ENCODE measurements at regions not wholly inside any gene's neighbourhood (a gene's known extent, or its start where the extent isn't known, plus 50 kb on each side); places are given as distances from the start of the nearest gene placed in this dataset.

DNA sequence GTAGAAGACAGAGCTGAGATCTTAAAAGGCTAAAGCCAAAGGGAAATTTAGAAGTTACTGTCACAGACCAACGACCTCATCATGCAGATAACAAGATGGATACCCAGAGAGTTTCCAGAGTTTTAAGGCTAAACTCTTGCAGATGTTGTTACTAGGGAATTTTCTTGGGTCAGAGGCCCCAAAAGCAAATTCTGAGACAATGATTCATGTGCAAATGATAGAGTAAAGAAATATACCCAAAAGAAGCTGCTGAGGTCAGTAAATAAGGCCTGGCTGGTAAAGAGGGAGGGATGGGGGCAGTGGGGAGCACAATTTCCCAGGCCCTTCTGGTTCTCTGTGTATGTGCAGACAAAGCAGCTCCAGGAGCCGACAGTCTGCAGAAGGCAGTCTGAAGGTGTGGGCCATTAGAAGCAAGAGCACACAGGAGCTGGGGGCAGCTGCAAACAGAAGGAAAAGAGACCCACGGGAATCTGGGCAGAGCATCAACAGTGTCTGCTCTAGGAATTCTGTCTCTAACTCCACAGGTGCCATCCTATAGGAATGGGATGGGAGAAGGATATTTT, 330.8 kb downstream of the TBC1D4 start:
- no peaks in the 10 kb centered on the region for H3K4me1 ChIP-seq (ENCODE audit: control insufficient read depth, low read length)
- no peaks in the 10 kb centered on the region for H4K20me1 ChIP-seq (ENCODE audit: control insufficient read depth, insufficient read depth, low read depth, low read length)
- TF ChIP-seq, protein P1, sequence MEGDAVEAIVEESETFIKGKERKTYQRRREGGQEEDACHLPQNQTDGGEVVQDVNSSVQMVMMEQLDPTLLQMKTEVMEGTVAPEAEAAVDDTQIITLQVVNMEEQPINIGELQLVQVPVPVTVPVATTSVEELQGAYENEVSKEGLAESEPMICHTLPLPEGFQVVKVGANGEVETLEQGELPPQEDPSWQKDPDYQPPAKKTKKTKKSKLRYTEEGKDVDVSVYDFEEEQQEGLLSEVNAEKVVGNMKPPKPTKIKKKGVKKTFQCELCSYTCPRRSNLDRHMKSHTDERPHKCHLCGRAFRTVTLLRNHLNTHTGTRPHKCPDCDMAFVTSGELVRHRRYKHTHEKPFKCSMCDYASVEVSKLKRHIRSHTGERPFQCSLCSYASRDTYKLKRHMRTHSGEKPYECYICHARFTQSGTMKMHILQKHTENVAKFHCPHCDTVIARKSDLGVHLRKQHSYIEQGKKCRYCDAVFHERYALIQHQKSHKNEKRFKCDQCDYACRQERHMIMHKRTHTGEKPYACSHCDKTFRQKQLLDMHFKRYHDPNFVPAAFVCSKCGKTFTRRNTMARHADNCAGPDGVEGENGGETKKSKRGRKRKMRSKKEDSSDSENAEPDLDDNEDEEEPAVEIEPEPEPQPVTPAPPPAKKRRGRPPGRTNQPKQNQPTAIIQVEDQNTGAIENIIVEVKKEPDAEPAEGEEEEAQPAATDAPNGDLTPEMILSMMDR (IDR thresholded peaks at IDR 0.05; ENCODE audit: low read depth, low read length, poor library complexity, severe bottlenecking): no peak
- no peak for TF ChIP-seq EZH2phosphoT487 (IDR thresholded peaks at IDR 0.05; ENCODE audit: borderline replicate concordance, low read length)
- no peaks in the 10 kb centered on the region for H3F3A ChIP-seq (ENCODE audit: control insufficient read depth, insufficient read depth)
- no peaks in the 10 kb centered on the region for H3K79me2 ChIP-seq (ENCODE audit: control insufficient read depth, low read length)
- H3K36me3 ChIP-seq (ENCODE audit: control insufficient read depth, low read length): no peaks in the 10 kb centered on the region
- no peaks in the 10 kb centered on the region for H3K9me3 ChIP-seq (ENCODE audit: control insufficient read depth, insufficient read depth, low read length)
- H3K27ac ChIP-seq (ENCODE audit: low read depth, low read length): no peak overlapping the region
- H3K9me2 ChIP-seq (replicated peaks; ENCODE audit: control insufficient read depth, low read length): no peaks in the 10 kb centered on the region
- H3K4me3 ChIP-seq (ENCODE audit: low read length): no peak overlapping the region
- H3K4me2 ChIP-seq (ENCODE audit: low read length): no peak overlapping the region
- H3K27me3 ChIP-seq (ENCODE audit: control insufficient read depth, low read length): no peaks in the 10 kb centered on the region

DNA sequence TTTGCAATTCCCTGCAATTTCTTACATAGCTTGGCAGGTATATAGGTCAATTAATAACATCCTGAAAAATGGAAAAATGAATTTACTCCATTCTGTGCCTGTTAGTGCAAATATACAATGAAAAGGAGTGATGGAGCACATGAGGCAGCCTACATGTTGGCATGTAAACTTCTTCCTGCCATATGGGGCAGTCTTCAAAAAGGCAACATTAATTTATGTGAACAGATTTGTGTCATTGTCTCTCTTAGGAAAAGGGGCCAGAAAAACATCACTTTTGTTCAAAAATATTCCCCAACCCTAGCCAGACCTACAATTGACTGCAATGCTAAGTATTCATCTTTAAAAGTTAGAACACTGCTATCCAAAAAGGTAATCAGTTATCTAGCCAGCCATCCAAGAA, 332.2 kb downstream of the TBC1D4 start:
- no peak overlapping the region for H3K4me2 ChIP-seq (ENCODE audit: low read length)
- H3K27me3 ChIP-seq (ENCODE audit: control insufficient read depth, low read length): no peaks in the 10 kb centered on the region
- H3F3A ChIP-seq (ENCODE audit: control insufficient read depth, insufficient read depth): no peaks in the 10 kb centered on the region
- H3K79me2 ChIP-seq (ENCODE audit: control insufficient read depth, low read length): no peaks in the 10 kb centered on the region
- H3K4me3 ChIP-seq (ENCODE audit: low read length): no peak overlapping the region
- H3K9me3 ChIP-seq (ENCODE audit: control insufficient read depth, insufficient read depth, low read length): no peaks in the 10 kb centered on the region
- no peaks in the 10 kb centered on the region for H3K9me2 ChIP-seq (replicated peaks; ENCODE audit: control insufficient read depth, low read length)
- no peaks in the 10 kb centered on the region for H3K4me1 ChIP-seq (ENCODE audit: control insufficient read depth, low read length)
- H4K20me1 ChIP-seq (ENCODE audit: control insufficient read depth, insufficient read depth, low read depth, low read length): no peaks in the 10 kb centered on the region
- H3K36me3 ChIP-seq (ENCODE audit: control insufficient read depth, low read length): no peaks in the 10 kb centered on the region
- H3K27ac ChIP-seq (ENCODE audit: low read depth, low read length): no peak overlapping the region
- TF ChIP-seq EZH2phosphoT487 (IDR thresholded peaks at IDR 0.05; ENCODE audit: borderline replicate concordance, low read length): no peak
- TF ChIP-seq, protein P1 (IDR thresholded peaks at IDR 0.05; ENCODE audit: low read depth, low read length, poor library complexity, severe bottlenecking): no peak

DNA sequence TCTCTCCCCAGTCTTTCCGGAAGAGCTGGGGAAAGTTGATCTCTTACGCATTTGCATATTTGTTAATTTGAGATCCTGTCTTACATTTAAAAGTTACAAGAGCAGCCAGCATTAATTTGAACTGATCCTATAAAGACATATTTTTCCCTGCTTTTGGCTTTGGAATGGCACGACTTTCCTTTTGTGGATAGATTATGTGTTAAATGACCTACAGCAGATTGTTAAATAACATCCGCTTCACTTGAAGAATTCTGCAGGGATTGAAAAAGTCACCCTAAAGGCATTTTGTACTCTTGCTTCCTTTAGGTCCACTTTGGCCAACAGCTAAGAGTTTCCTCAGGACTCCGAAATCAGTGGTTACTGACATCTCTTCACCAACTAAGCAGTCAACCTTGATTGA, 334.0 kb downstream of the TBC1D4 start:
- Histone ChIP-seq H4K20me1 (ENCODE audit: control insufficient read depth, insufficient read depth, low read depth, low read length) (no peaks in the 10 kb centered on the region), H3K4me1 (ENCODE audit: control insufficient read depth, low read length) (no peaks in the 10 kb centered on the region), H3K4me3 (ENCODE audit: low read length) (no peak overlapping the region), H3F3A (ENCODE audit: control insufficient read depth, insufficient read depth) (no peaks in the 10 kb centered on the region), H3K36me3 (ENCODE audit: control insufficient read depth, low read length) (no peaks in the 10 kb centered on the region), H3K4me2 (ENCODE audit: low read length) (no peak overlapping the region), H3K79me2 (ENCODE audit: control insufficient read depth, low read length) (no peaks in the 10 kb centered on the region), H3K9me3 (ENCODE audit: control insufficient read depth, insufficient read depth, low read length) (no peaks in the 10 kb centered on the region), H3K27me3 (ENCODE audit: control insufficient read depth, low read length) (no peaks in the 10 kb centered on the region), H3K9me2 (replicated peaks; ENCODE audit: control insufficient read depth, low read length) (no peaks in the 10 kb centered on the region), H3K27ac (ENCODE audit: low read depth, low read length) (no peak overlapping the region)
- TF ChIP-seq EZH2phosphoT487 (IDR thresholded peaks at IDR 0.05; ENCODE audit: borderline replicate concordance, low read length): no peak
- TF ChIP-seq, protein P1 (IDR thresholded peaks at IDR 0.05; ENCODE audit: low read depth, low read length, poor library complexity, severe bottlenecking): no peak
